ENCODE measurements at regions not wholly inside any gene's neighbourhood (a gene's known extent, or its start where the extent isn't known, plus 50 kb on each side); places are given as distances from the start of the nearest gene placed in this dataset.

DNA sequence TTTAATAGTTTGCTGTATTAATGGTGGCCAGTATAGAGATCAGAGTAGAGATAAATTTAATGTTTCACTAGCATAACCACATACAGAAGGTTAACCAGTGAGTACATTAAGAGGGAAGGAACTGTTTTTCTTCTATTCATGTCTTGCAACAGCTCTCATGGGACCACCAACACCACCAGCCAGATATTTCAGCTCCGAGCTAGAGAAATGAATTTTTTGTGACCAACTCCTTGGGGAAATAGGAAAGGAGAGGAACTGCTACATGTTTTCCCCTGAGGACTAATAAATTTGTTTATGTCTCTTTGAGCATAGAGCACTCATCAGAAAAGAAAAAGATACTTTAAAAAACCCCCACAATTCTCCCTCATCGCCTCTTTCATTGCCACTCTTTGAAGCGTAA is 247.5 kb downstream of the MBNL1 start:
- no peak for FAIRE-seq
- no peak overlapping the region for H3K9ac ChIP-seq (replicated peaks; ENCODE audit: extremely low read depth, insufficient read depth, low read length)
- no peak overlapping the region for H2AFZ ChIP-seq (ENCODE audit: low read depth, low read length)
- no peak for TF ChIP-seq JUN (IDR thresholded peaks at IDR 0.05; ENCODE audit: borderline replicate concordance, insufficient read depth, insufficient read length, low read depth)
- TF ChIP-seq MYC (IDR thresholded peaks at IDR 0.05; ENCODE audit: low read depth, low read length) = no peak
- TF ChIP-seq FOS (IDR thresholded peaks at IDR 0.05; ENCODE audit: borderline replicate concordance, insufficient read depth, low read length) = no peak
- no peak for TF ChIP-seq POLR2A (IDR thresholded peaks at IDR 0.05; ENCODE audit: low read depth, low read length)
- TF ChIP-seq GATA2 (IDR thresholded peaks at IDR 0.05; ENCODE audit: insufficient read depth, insufficient read length, low read depth, low read length) = no peak
- TF ChIP-seq, protein P1, sequence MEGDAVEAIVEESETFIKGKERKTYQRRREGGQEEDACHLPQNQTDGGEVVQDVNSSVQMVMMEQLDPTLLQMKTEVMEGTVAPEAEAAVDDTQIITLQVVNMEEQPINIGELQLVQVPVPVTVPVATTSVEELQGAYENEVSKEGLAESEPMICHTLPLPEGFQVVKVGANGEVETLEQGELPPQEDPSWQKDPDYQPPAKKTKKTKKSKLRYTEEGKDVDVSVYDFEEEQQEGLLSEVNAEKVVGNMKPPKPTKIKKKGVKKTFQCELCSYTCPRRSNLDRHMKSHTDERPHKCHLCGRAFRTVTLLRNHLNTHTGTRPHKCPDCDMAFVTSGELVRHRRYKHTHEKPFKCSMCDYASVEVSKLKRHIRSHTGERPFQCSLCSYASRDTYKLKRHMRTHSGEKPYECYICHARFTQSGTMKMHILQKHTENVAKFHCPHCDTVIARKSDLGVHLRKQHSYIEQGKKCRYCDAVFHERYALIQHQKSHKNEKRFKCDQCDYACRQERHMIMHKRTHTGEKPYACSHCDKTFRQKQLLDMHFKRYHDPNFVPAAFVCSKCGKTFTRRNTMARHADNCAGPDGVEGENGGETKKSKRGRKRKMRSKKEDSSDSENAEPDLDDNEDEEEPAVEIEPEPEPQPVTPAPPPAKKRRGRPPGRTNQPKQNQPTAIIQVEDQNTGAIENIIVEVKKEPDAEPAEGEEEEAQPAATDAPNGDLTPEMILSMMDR (IDR thresholded peaks at IDR 0.05; ENCODE audit: extremely low read depth in 1 of 2, insufficient read depth in 1 of 2, low read depth in 1 of 2, low read length in 2 of 2) = no peak
- no peak for TF ChIP-seq EZH2 (IDR thresholded peaks at IDR 0.05; ENCODE audit: borderline replicate concordance, low read depth, low read length, severe bottlenecking)
- TF ChIP-seq POLR2AphosphoS5 (IDR thresholded peaks at IDR 0.05; ENCODE audit: insufficient read depth, low read depth, low read length) = no peak
- TF ChIP-seq, protein P2, sequence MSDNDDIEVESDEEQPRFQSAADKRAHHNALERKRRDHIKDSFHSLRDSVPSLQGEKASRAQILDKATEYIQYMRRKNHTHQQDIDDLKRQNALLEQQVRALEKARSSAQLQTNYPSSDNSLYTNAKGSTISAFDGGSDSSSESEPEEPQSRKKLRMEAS (IDR thresholded peaks at IDR 0.05; ENCODE audit: insufficient read depth, insufficient read length) = no peak
- no peaks in the 10 kb centered on the region for H4K20me1 ChIP-seq (replicated peaks; ENCODE audit: control insufficient read depth, extremely low read depth, insufficient read depth, low read length)
- no peak overlapping the region for H3K27ac ChIP-seq (ENCODE audit: insufficient read depth, low read depth, low read length)
- dilution Hi-C loops (cut with MboI; ENCODE audit: extremely low pct_ligation_motif_present, low sequenced_read_pairs) = no loop called here
- CTCF ChIA-PET = interaction anchor here (1.0 to 2.0 kb wide), 2 partner anchors 8 to 41 kb away, joined by 5 to 6 read pairs; no protein-coding TSS in a partner anchor
- no peak for DNase-seq (ENCODE audit: low read depth, low spot score)
- H3K4me2 ChIP-seq (ENCODE audit: insufficient read depth, low read length) = no peak overlapping the region
- no peaks in the 10 kb centered on the region for H3K9me3 ChIP-seq (replicated peaks; ENCODE audit: control insufficient read depth, insufficient read depth, low read length)
- intact Hi-C loops (cut with micrococcal nuclease) = no loop called here
- no peak overlapping the region for H3K4me3 ChIP-seq (replicated peaks in 1 of 3; ENCODE audit: insufficient read depth in 1 of 3, low read depth in 1 of 3, low read length in 3 of 3)
- H3K36me3 ChIP-seq (ENCODE audit: control insufficient read depth in 2 of 2, extremely low read depth in 1 of 2, insufficient read depth in 2 of 2, low read length in 2 of 2) = no peaks in the 10 kb centered on the region
- H3K27me3 ChIP-seq (ENCODE audit: control insufficient read depth in 2 of 2, insufficient read depth in 2 of 2, low read length in 2 of 2) = no peaks in the 10 kb centered on the region
- H3K9me1 ChIP-seq (replicated peaks; ENCODE audit: control insufficient read depth, extremely low read depth, insufficient read depth, low read length) = no peaks in the 10 kb centered on the region
- POLR2A ChIA-PET = no interaction called here
- H3K79me2 ChIP-seq (ENCODE audit: control insufficient read depth, insufficient read depth, low read length) = no peaks in the 10 kb centered on the region
- no TSS peak for BruUV-seq (replicated peaks)
- H3K4me1 ChIP-seq (ENCODE audit: control insufficient read depth, extremely low read depth, insufficient read depth, low read length) = no peaks in the 10 kb centered on the region

All from endothelial cell of umbilical vein (primary cell).